Stomach (tissue), 4 donors: ENCODE measurements at regions not wholly inside any gene's neighbourhood (a gene's known extent, or its start where the extent isn't known, plus 50 kb on each side); places are given as distances from the start of the nearest gene placed in this dataset.

Experiments used
- CTCF ChIP-seq, 7 experiments: fragments of 450-650 bp in 4 of 7; fragments of 200-600 bp in 3 of 7; sonication (generic) in 3 of 7; IDR thresholded peaks; one replicate each; pipeline ENCODE4 v1.5.1; 2016 to 2019; ENCODE audit warnings: antibody characterized with exemption in 7 of 7, control low read depth in 2 of 7, mild to moderate bottlenecking in 1 of 7
- EP300 ChIP-seq: sonication (generic); formaldehyde crosslinking; IDR thresholded peaks from one replicate; pipeline ENCODE4 v1.6.1; 2017; ENCODE audit warnings: antibody characterized with exemption
- POLR2A ChIP-seq, 4 donors: fragments of 450-650 bp; IDR thresholded peaks; one replicate each; pipeline ENCODE4 v1.6.1; 2016; ENCODE audit warnings: antibody characterized with exemption in 4 of 4, control low read depth in 2 of 4, mild to moderate bottlenecking in 1 of 4, moderate library complexity in 1 of 4
- POLR2AphosphoS5 ChIP-seq, 3 donors: sonication (generic); formaldehyde crosslinking; IDR thresholded peaks; one replicate each; pipeline ENCODE4 v1.6.1; 2016; ENCODE audit warnings: antibody characterized with exemption in 3 of 3

- TF ChIP-seq CTCF (IDR thresholded peaks at IDR 0.05) (no peak), POLR2A (IDR thresholded peaks at IDR 0.05) (no peak), POLR2AphosphoS5 (IDR thresholded peaks at IDR 0.05) (no peak), EP300 (no peak)
Observed at GRCh38 chr3:146899171-146899570, 294.0 kb upstream of the PLSCR5 start.
